ENCODE measurements at regions not wholly inside any gene's neighbourhood (a gene's known extent, or its start where the extent isn't known, plus 50 kb on each side); places are given as distances from the start of the nearest gene placed in this dataset.

DNA sequence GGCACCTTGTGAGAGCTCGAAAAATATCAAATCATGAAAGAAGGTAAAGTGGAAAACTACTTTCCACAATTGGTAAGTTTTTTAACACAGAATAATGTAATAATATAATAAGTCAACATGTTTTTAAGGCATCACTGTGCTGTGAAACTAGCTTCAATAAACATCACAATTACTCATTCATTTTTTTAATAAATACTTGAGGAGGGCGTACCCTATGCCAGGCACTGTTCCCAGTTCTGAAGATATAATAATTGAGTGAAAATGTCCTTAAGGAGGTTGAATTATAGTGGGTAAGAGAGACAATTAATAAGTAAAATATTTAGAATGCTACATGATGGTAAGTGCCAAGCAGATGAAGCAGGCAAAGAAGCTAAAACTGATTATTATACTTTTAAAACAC is 381.4 kb downstream of the ELAVL2 start:
- DNase-seq, result no peak
- Histone ChIP-seq H3K4me3 (ENCODE audit: low read depth, low read length) (no peak overlapping the region), H3K4me1 (no peaks in the 10 kb centered on the region), H3K27me3 (no peaks in the 10 kb centered on the region), H3K36me3 (no peaks in the 10 kb centered on the region), H3K9me3 (no peaks in the 10 kb centered on the region)
- TF ChIP-seq, protein P1, sequence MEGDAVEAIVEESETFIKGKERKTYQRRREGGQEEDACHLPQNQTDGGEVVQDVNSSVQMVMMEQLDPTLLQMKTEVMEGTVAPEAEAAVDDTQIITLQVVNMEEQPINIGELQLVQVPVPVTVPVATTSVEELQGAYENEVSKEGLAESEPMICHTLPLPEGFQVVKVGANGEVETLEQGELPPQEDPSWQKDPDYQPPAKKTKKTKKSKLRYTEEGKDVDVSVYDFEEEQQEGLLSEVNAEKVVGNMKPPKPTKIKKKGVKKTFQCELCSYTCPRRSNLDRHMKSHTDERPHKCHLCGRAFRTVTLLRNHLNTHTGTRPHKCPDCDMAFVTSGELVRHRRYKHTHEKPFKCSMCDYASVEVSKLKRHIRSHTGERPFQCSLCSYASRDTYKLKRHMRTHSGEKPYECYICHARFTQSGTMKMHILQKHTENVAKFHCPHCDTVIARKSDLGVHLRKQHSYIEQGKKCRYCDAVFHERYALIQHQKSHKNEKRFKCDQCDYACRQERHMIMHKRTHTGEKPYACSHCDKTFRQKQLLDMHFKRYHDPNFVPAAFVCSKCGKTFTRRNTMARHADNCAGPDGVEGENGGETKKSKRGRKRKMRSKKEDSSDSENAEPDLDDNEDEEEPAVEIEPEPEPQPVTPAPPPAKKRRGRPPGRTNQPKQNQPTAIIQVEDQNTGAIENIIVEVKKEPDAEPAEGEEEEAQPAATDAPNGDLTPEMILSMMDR (IDR thresholded peaks at IDR 0.05; ENCODE audit: low read depth, low read length), result no peak

DNA sequence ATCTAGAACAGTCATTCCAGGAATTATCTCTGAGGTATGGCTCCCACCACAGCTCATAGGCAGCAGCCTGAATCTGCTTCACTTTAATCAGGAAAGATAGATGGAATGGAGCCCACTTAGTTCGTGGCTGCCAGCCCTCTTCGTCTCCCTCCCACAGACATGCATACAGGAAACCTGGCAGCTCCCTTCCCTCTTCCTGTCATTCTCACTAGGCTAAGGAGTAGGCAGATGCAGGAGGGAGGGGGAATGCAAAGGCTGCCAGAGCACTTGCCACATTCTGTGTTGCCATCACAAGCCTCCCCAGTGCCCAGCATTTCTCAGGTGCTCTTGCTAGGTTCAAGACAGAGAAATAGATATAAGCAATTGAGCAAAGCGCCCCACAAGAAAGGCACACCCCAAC is 378.9 kb downstream of the ELAVL2 start:
- DNase-seq, result no peak
- no peaks in the 10 kb centered on the region for H3K27me3 ChIP-seq
- TF ChIP-seq, protein P1 (IDR thresholded peaks at IDR 0.05; ENCODE audit: low read depth, low read length), result no peak
- no peak overlapping the region for H3K4me3 ChIP-seq (ENCODE audit: low read depth, low read length)
- no peaks in the 10 kb centered on the region for H3K4me1 ChIP-seq
- no peaks in the 10 kb centered on the region for H3K36me3 ChIP-seq
- no peaks in the 10 kb centered on the region for H3K9me3 ChIP-seq

DNA sequence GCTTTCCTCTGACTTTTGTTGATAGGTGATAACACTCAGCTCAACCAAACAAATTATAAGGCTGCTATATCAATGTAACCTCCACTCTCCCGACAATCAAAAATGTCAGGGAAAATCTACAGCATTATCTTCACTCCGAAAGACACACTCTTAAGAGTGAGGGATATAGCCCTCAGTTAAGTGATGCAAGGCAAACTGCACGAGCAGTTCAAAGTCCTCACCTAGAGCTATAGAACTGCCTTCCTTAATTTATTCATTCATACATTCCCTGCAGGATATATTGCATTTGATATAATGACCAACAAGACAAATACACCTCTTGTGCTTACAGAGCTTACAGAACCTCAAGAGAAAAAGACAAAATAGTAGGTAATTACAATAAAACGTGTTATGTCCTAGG is 378.1 kb downstream of the ELAVL2 start:
- TF ChIP-seq, protein P1 (IDR thresholded peaks at IDR 0.05; ENCODE audit: low read depth, low read length), result no peak
- no peak for DNase-seq
- Histone ChIP-seq H3K4me1 (no peaks in the 10 kb centered on the region), H3K36me3 (no peaks in the 10 kb centered on the region), H3K27me3 (no peaks in the 10 kb centered on the region), H3K9me3 (no peaks in the 10 kb centered on the region), H3K4me3 (ENCODE audit: low read depth, low read length) (no peak overlapping the region)

DNA sequence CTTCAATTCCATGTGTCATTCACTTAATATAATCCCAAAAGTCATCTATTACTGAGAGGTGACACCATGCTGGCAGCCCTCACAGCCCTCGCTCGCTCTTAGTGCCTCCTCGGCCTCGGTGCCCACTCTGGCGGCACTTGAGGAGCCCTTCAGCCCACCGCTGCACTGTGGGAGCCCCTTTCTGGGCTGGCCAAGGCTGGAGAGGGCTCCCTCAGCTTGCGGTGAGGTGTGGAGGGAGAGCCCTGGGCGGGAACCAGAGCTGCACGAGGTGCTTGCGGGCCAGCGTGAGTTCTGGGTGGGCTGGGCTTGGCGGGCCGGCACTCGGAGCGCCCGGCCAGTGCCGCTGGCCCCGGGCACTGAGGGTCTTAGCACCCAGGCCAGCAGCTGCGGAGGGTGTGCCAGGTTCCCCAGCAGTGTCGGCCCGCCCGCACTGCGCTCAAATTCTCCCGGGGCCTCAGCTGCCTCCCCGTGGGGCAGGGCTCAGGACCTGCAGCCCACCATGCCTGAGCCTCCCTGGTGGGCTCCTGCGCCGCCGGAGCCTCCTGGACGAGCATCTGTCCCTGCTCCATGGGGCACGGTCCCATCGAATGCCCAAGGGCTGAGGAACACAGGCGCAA is 374.1 kb downstream of the ELAVL2 start:
- TF ChIP-seq, protein P1 (IDR thresholded peaks at IDR 0.05; ENCODE audit: low read depth, low read length), result no peak
- H3K4me1 ChIP-seq, result no peaks in the 10 kb centered on the region
- DNase-seq, result no peak
- H3K36me3 ChIP-seq, result no peaks in the 10 kb centered on the region
- no peaks in the 10 kb centered on the region for H3K27me3 ChIP-seq
- no peaks in the 10 kb centered on the region for H3K9me3 ChIP-seq
- no peak overlapping the region for H3K4me3 ChIP-seq (ENCODE audit: low read depth, low read length)

DNA sequence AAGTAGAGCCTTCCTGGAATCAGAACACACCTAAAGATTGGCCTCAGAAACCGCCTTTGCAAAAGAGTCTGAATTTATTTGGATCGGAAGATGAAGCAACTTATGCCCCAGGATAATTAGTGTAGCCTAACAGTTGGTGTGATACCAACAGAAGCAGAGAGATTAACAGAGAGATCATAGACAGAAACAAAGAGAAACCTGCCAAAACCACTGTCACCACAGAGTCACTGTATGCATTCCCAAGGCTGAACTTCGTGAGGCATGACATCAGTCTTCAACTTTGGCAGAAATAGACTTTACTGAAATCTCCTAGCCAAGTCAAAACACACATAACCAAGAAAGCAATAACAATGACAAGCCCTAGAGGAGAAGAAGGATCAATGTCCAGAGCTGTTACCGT is 361.8 kb downstream of the ELAVL2 start:
- Histone ChIP-seq H3K4me1 (no peaks in the 10 kb centered on the region), H3K4me3 (ENCODE audit: low read depth, low read length) (no peak overlapping the region), H3K36me3 (no peaks in the 10 kb centered on the region), H3K27me3 (no peaks in the 10 kb centered on the region), H3K9me3 (no peaks in the 10 kb centered on the region; the same call in 1 of the 2 replicates)
- TF ChIP-seq, protein P1 (IDR thresholded peaks at IDR 0.05; ENCODE audit: low read depth, low read length), result no peak
- no peak for DNase-seq

DNA sequence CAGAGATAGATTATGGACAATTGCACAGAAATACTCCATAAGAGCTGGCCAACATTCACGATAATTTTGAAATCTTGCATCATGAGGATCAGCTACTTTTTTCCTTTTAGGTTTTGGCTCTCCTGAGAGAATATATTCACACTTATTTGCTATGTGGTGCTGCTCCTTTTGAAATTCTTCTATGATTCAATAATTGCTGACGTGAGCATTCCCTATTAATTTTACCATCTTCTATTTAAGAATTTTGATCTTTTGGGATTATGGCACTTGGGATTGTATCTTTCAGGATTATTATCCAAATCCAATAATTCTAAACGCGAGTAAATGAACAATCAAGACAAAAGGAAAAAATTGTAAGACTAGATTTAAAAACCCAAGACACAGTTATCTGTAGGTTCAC is 358.8 kb downstream of the ELAVL2 start:
- H3K9me3 ChIP-seq, result no peaks in the 10 kb centered on the region; the same call in 1 of the 2 replicates
- no peaks in the 10 kb centered on the region for H3K4me1 ChIP-seq
- no peak overlapping the region for H3K4me3 ChIP-seq (ENCODE audit: low read depth, low read length)
- no peaks in the 10 kb centered on the region for H3K27me3 ChIP-seq
- TF ChIP-seq, protein P1 (IDR thresholded peaks at IDR 0.05; ENCODE audit: low read depth, low read length), result no peak
- no peaks in the 10 kb centered on the region for H3K36me3 ChIP-seq
- DNase-seq, result no peak
